Fibroblast of pulmonary artery (primary cell): ENCODE measurements at regions not wholly inside any gene's neighbourhood (a gene's known extent, or its start where the extent isn't known, plus 50 kb on each side); places are given as distances from the start of the nearest gene placed in this dataset.

Experiments used
- DNase-seq: peaks from one replicate; pipeline ENCODE4 v3.0.0-alpha.2; 2010; ENCODE audit warnings: low read depth
- H3K4me3 ChIP-seq: replicated peaks from 2 replicates; pipeline ENCODE4 v1.5.1; 2011; ENCODE audit warnings: low read depth, mild to moderate bottlenecking, control low read depth, low read length, moderate library complexity
- CTCF ChIP-seq: IDR thresholded peaks from 2 replicates; pipeline ENCODE4 v1.5.1; 2011; ENCODE audit warnings: mild to moderate bottlenecking, control low read depth, low read length, inconsistent platforms; ENCODE audit errors: missing control alignments

- no peak for DNase-seq
- H3K4me3 ChIP-seq = no peak overlapping the region
- no peak for TF ChIP-seq CTCF
These were observed 665.6 kb upstream of the KLHL29 start for GRCh38 chr2:22719396-22719795.

GRCh38 chr2:22729466-22729865, 655.5 kb upstream of the KLHL29 start:
- DNase-seq = no peak
- no peak for TF ChIP-seq CTCF

GRCh38 chr2:22734373-22735045, 650.5 kb upstream of the KLHL29 start:
- DNase-seq = no peak
- TF ChIP-seq CTCF = no peak
- no peak overlapping the region for H3K4me3 ChIP-seq

More at GRCh38 chr2:22729466-22729865, 655.5 kb upstream of the KLHL29 start:
- no peak overlapping the region for H3K4me3 ChIP-seq

GRCh38 chr2:22737144-22737543, 647.8 kb upstream of the KLHL29 start:
- no peak overlapping the region for H3K4me3 ChIP-seq
- TF ChIP-seq CTCF = no peak
- DNase-seq = no peak

GRCh38 chr2:22741216-22741615, 643.8 kb upstream of the KLHL29 start:
- no peak for DNase-seq
- TF ChIP-seq CTCF = no peak
- no peak overlapping the region for H3K4me3 ChIP-seq

- DNase-seq = no peak
- H3K4me3 ChIP-seq = no peak overlapping the region
- no peak for TF ChIP-seq CTCF
These were observed 636.1 kb upstream of the KLHL29 start for GRCh38 chr2:22748909-22749308.

- H3K4me3 ChIP-seq = no peak overlapping the region
- TF ChIP-seq CTCF = no peak
- no peak for DNase-seq
These were observed 631.5 kb upstream of the KLHL29 start for GRCh38 chr2:22753476-22753875.
